ENCODE measurements at regions not wholly inside any gene's neighbourhood (a gene's known extent, or its start where the extent isn't known, plus 50 kb on each side); places are given as distances from the start of the nearest gene placed in this dataset.

- TF ChIP-seq CTCF (IDR thresholded peaks at IDR 0.05; ENCODE audit: insufficient read depth, low read length, severe bottlenecking): no peak
- DNase-seq (ENCODE audit: low read depth): peak; percentile 67
Measured at GRCh38 chr12:28814246-28814645, 334.8 kb upstream of the FAR2 start.

GRCh38 chr12:28817524-28817923, 331.6 kb upstream of the FAR2 start:
- no peak for FAIRE-seq
- no peak for DNase-seq (ENCODE audit: low read depth)

More at GRCh38 chr12:28814246-28814645, 334.8 kb upstream of the FAR2 start:
- no peaks in the 10 kb centered on the region for H3K27me3 ChIP-seq (ENCODE audit: control insufficient read depth, insufficient read depth, low read length)
- FAIRE-seq: peak; percentile 23
- no peak overlapping the region for H3K4me3 ChIP-seq (ENCODE audit: low read depth, low read length)
- H3K36me3 ChIP-seq (ENCODE audit: control insufficient read depth, insufficient read depth, low read length): no peaks in the 10 kb centered on the region

GRCh38 chr12:28824193-28824846, 324.8 kb upstream of the FAR2 start:
- TF ChIP-seq CTCF (IDR thresholded peaks at IDR 0.05; ENCODE audit: insufficient read depth, low read length, severe bottlenecking): no peak
- Histone ChIP-seq H3K4me3 (ENCODE audit: low read depth, low read length) (no peak overlapping the region), H3K36me3 (ENCODE audit: control insufficient read depth, insufficient read depth, low read length) (no peaks in the 10 kb centered on the region), H3K27me3 (ENCODE audit: control insufficient read depth, insufficient read depth, low read length) (no peaks in the 10 kb centered on the region)
- FAIRE-seq: no peak
- DNase-seq (ENCODE audit: low read depth): no peak

More at GRCh38 chr12:28817524-28817923, 331.6 kb upstream of the FAR2 start:
- TF ChIP-seq CTCF (IDR thresholded peaks at IDR 0.05; ENCODE audit: insufficient read depth, low read length, severe bottlenecking): no peak
- Histone ChIP-seq H3K4me3 (ENCODE audit: low read depth, low read length) (no peak overlapping the region), H3K36me3 (ENCODE audit: control insufficient read depth, insufficient read depth, low read length) (no peaks in the 10 kb centered on the region), H3K27me3 (ENCODE audit: control insufficient read depth, insufficient read depth, low read length) (no peaks in the 10 kb centered on the region)

GRCh38 chr12:28824849-28825248, 324.2 kb upstream of the FAR2 start:
- H3K27me3 ChIP-seq (ENCODE audit: control insufficient read depth, insufficient read depth, low read length): no peaks in the 10 kb centered on the region
- no peak for FAIRE-seq
- H3K36me3 ChIP-seq (ENCODE audit: control insufficient read depth, insufficient read depth, low read length): no peaks in the 10 kb centered on the region
- TF ChIP-seq CTCF (IDR thresholded peaks at IDR 0.05; ENCODE audit: insufficient read depth, low read length, severe bottlenecking): no peak
- DNase-seq (ENCODE audit: low read depth): no peak
- H3K4me3 ChIP-seq (ENCODE audit: low read depth, low read length): no peak overlapping the region

GRCh38 chr12:28826766-28827165, 322.3 kb upstream of the FAR2 start:
- DNase-seq (ENCODE audit: low read depth) (no peak), FAIRE-seq (no peak)
- Histone ChIP-seq H3K4me3 (ENCODE audit: low read depth, low read length) (no peak overlapping the region), H3K36me3 (ENCODE audit: control insufficient read depth, insufficient read depth, low read length) (no peaks in the 10 kb centered on the region), H3K27me3 (ENCODE audit: control insufficient read depth, insufficient read depth, low read length) (no peaks in the 10 kb centered on the region)
- no peak for TF ChIP-seq CTCF (IDR thresholded peaks at IDR 0.05; ENCODE audit: insufficient read depth, low read length, severe bottlenecking)

- no peaks in the 10 kb centered on the region for H3K27me3 ChIP-seq (ENCODE audit: control insufficient read depth, insufficient read depth, low read length)
- H3K4me3 ChIP-seq (ENCODE audit: low read depth, low read length): no peak overlapping the region
- DNase-seq (ENCODE audit: low read depth) (no peak), FAIRE-seq (no peak)
- no peak for TF ChIP-seq CTCF (IDR thresholded peaks at IDR 0.05; ENCODE audit: insufficient read depth, low read length, severe bottlenecking)
- no peaks in the 10 kb centered on the region for H3K36me3 ChIP-seq (ENCODE audit: control insufficient read depth, insufficient read depth, low read length)
Measured at GRCh38 chr12:28827861-28828260, 321.2 kb upstream of the FAR2 start.

Data from bronchial epithelial cell (primary cell).